DND-41 (cell line): ENCODE measurements at regions not wholly inside any gene's neighbourhood (a gene's known extent, or its start where the extent isn't known, plus 50 kb on each side); places are given as distances from the start of the nearest gene placed in this dataset.

Experiments
- ATAC-seq: fragments of 200-7000 bp; cut with Tn5 transposase; 3 replicates; pipeline ENCODE4 v1.9.1; 2021; ENCODE audit warnings: low read depth; ENCODE audit not compliant: insufficient read depth
- DNase-seq: peaks from one replicate; pipeline ENCODE4 v3.0.0-alpha.2; 2020
- H2AFZ ChIP-seq: 2 replicates; pipeline ENCODE4 v1.6.0; 2012; ENCODE audit warnings: low read depth, low read length
- H3K27ac ChIP-seq: 2 replicates; pipeline ENCODE4 v1.5.1; 2012; ENCODE audit warnings: low read length, inconsistent platforms
- H3K27me3 ChIP-seq: fragments of 200-600 bp; sonication (generic); 2 replicates; pipeline ENCODE4 v1.6.0; 2012; ENCODE audit warnings: low read length, mild to moderate bottlenecking, inconsistent platforms; ENCODE audit not compliant: insufficient read depth, poor library complexity
- H3K36me3 ChIP-seq: 2 replicates; pipeline ENCODE4 v1.5.1; 2012; ENCODE audit warnings: low read length, inconsistent platforms; ENCODE audit not compliant: insufficient read depth
- H3K4me1 ChIP-seq: 2 replicates; pipeline ENCODE4 v1.5.1; 2012; ENCODE audit warnings: mild to moderate bottlenecking, low read length; ENCODE audit not compliant: insufficient read depth
- H3K4me2 ChIP-seq: 2 replicates; pipeline ENCODE4 v1.6.0; 2012; ENCODE audit warnings: mild to moderate bottlenecking, moderate library complexity, low read length, inconsistent platforms; ENCODE audit not compliant: insufficient read depth
- H3K4me3 ChIP-seq, 2 experiments: fragments of 200-600 bp in 1 of 2; shearing (Covaris generic) in 1 of 2; 2 replicates each; pipeline ENCODE4 v1.5.1; 2012 to 2016; ENCODE audit warnings: inconsistent platforms in 2 of 2, low read length in 2 of 2, mild to moderate bottlenecking in 2 of 2, low read depth in 1 of 2, moderate library complexity in 1 of 2
- H3K79me2 ChIP-seq: 2 replicates; pipeline ENCODE4 v1.6.0; 2012; ENCODE audit warnings: low read length, inconsistent platforms; ENCODE audit not compliant: insufficient read depth
- H3K9ac ChIP-seq: 2 replicates; pipeline ENCODE4 v1.6.0; 2012; ENCODE audit warnings: low read depth, mild to moderate bottlenecking, inconsistent platforms, low read length, moderate library complexity
- H3K9me3 ChIP-seq: 2 replicates; pipeline ENCODE4 v1.5.1; 2012; ENCODE audit warnings: low read length, moderate library complexity, mild to moderate bottlenecking, inconsistent platforms; ENCODE audit not compliant: insufficient read depth, severe bottlenecking
- H4K20me1 ChIP-seq: 2 replicates; pipeline ENCODE4 v1.6.0; 2012; ENCODE audit warnings: low read length; ENCODE audit not compliant: insufficient read depth
- CTCF ChIP-seq: IDR thresholded peaks from 2 replicates; pipeline ENCODE4 v1.5.1; 2012; ENCODE audit warnings: borderline replicate concordance, low read length, moderate library complexity, mild to moderate bottlenecking; ENCODE audit not compliant: poor library complexity, severe bottlenecking; ENCODE audit errors: extremely low read depth
- EZH2 ChIP-seq: IDR thresholded peaks from 3 replicates; pipeline ENCODE4 v1.6.1; 2012; ENCODE audit warnings: borderline replicate concordance, low read depth, mild to moderate bottlenecking, moderate library complexity, low read length, inconsistent platforms; ENCODE audit not compliant: severe bottlenecking

- Histone ChIP-seq H3K4me3 (no peak overlapping the region), H3K36me3 (no peaks in the 10 kb centered on the region), H2AFZ (no peak overlapping the region), H3K27me3 (no peaks in the 10 kb centered on the region), H3K9ac (no peak overlapping the region), H3K27ac (no peak overlapping the region), H3K9me3 (no peaks in the 10 kb centered on the region), H3K4me1 (no peaks in the 10 kb centered on the region), H3K4me2 (no peak overlapping the region), H4K20me1 (no peaks in the 10 kb centered on the region), H3K79me2 (no peaks in the 10 kb centered on the region)
- DNase-seq: no peak
- TF ChIP-seq EZH2 (no peak), CTCF (no peak)
- ATAC-seq: no peak
Measured at GRCh38 chr13:55820817-55821216, 1319.9 kb upstream of the PRR20A start.

- no peak for TF ChIP-seq CTCF
- Histone ChIP-seq H3K4me1 (no peaks in the 10 kb centered on the region), H3K4me3 (no peak overlapping the region), H3K79me2 (no peaks in the 10 kb centered on the region), H3K27ac (no peak overlapping the region), H3K27me3 (no peaks in the 10 kb centered on the region), H3K9me3 (peaks cover 3% of the 10 kb centered on the region), H3K4me2 (no peak overlapping the region), H3K36me3 (no peaks in the 10 kb centered on the region), H3K9ac (no peak overlapping the region), H2AFZ (no peak overlapping the region), H4K20me1 (no peaks in the 10 kb centered on the region)
- ATAC-seq: no peak
- no peak for DNase-seq
Measured at GRCh38 chr13:55869648-55870047, 1271.1 kb upstream of the PRR20A start.

GRCh38 chr13:55887561-55887960, 1253.2 kb upstream of the PRR20A start:
- Histone ChIP-seq H3K36me3 (no peaks in the 10 kb centered on the region), H3K4me3 (no peak overlapping the region), H3K79me2 (no peaks in the 10 kb centered on the region), H3K4me1 (no peaks in the 10 kb centered on the region), H3K9me3 (no peaks in the 10 kb centered on the region), H3K27ac (no peak overlapping the region), H3K27me3 (no peaks in the 10 kb centered on the region), H4K20me1 (no peaks in the 10 kb centered on the region), H3K4me2 (no peak overlapping the region), H3K9ac (no peak overlapping the region), H2AFZ (no peak overlapping the region)
- TF ChIP-seq EZH2 (no peak), CTCF (no peak)
- DNase-seq: no peak
- no peak for ATAC-seq

GRCh38 chr13:55893540-55893939, 1247.2 kb upstream of the PRR20A start:
- no peak for ATAC-seq
- no peak overlapping the region for H3K9ac ChIP-seq
- no peaks in the 10 kb centered on the region for H3K36me3 ChIP-seq
- H3K9me3 ChIP-seq: no peaks in the 10 kb centered on the region
- H3K27me3 ChIP-seq: no peaks in the 10 kb centered on the region
- no peak overlapping the region for H2AFZ ChIP-seq
- H3K27ac ChIP-seq: no peak overlapping the region
- H3K4me3 ChIP-seq: no peak overlapping the region
- no peaks in the 10 kb centered on the region for H3K79me2 ChIP-seq
- TF ChIP-seq EZH2 (no peak), CTCF (no peak)
- H4K20me1 ChIP-seq: no peaks in the 10 kb centered on the region
- no peak overlapping the region for H3K4me2 ChIP-seq
- no peak for DNase-seq
- no peaks in the 10 kb centered on the region for H3K4me1 ChIP-seq
